ENCODE measurements at regions not wholly inside any gene's neighbourhood (a gene's known extent, or its start where the extent isn't known, plus 50 kb on each side); places are given as distances from the start of the nearest gene placed in this dataset. TPM values are rescaled to one million over a fixed set of nuclear protein-coding genes. Genes with fewer than 3 reads are reported as not detected.

DNA sequence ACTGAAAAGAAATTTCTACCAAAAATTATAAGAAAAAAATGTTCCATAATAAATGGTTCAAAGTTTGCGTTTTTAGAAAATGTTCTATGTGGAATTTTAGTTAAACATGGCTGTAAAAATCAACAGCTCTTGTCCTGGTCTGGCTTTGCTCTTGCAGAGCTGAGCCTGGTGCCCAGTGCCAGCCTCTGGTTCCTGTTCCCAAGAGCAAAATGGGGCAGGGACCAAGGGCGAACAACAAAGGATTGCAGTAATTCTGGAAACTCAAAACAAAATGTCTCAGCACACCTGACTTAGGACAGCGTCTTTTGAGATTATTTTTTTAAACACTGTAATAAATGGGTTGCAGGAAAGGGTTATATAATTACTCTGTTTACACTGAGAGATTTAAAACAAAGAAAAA lies 174.7 kb downstream of the ANAPC1 start:
- no peak for DNase-seq
- ATAC-seq = no peak
- intact Hi-C loops (cut with micrococcal nuclease) = no loop called here

DNA sequence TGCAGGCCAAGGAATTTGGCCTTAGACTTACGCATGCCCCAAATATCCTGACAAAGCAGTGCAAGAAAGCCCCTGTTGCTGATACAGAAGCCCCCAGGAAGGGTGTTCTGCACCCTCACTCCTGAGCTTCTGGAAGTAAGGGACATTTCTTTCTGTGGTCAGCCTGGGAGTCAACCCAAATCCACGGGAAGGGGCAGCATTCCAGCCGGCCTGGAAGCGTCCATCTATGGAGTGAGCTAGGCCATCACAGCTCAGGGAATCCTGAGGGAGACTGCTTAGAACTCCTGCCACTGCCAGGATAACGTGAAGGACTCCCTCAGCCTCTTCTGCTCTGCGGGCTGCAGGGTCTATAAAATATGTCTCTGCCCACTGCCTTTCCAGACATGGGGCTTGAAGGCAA lies 173.9 kb downstream of the ANAPC1 start:
- DNase-seq = peak; percentile 41
- intact Hi-C loops (cut with micrococcal nuclease) = no loop called here
- ATAC-seq = peak; percentile 55

GRCh38 chr2:111710613-111711012 lies 173.4 kb downstream of the ANAPC1 start:
- no peak for ATAC-seq
- intact Hi-C loops (cut with micrococcal nuclease) = no loop called here
- DNase-seq = no peak

DNA sequence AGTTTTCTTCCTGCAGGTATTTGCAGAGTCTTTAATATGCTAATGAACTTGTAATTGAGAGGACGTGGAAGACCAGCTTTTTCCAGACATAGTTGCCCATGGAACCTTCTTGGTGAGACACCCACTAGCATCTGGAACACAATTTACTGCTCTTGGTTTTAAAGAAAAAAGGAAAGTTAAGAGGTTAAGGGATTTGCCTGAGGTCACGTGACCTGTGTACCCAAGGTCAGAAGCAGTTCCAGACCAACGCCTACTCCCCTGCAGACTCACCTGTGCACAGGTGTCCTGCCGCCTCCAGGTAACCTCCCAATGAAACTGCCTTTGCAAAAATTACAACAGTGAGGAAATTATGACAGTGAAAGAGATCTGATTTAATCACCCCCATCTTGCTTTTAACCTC lies 172.7 kb downstream of the ANAPC1 start:
- DNase-seq = no peak
- no peak for ATAC-seq
- intact Hi-C loops (cut with micrococcal nuclease) = no loop called here

GRCh38 chr2:111712361-111712760 lies 171.6 kb downstream of the ANAPC1 start:
- ATAC-seq (no peak), DNase-seq (no peak)
- intact Hi-C loops (cut with micrococcal nuclease) = no loop called here

DNA sequence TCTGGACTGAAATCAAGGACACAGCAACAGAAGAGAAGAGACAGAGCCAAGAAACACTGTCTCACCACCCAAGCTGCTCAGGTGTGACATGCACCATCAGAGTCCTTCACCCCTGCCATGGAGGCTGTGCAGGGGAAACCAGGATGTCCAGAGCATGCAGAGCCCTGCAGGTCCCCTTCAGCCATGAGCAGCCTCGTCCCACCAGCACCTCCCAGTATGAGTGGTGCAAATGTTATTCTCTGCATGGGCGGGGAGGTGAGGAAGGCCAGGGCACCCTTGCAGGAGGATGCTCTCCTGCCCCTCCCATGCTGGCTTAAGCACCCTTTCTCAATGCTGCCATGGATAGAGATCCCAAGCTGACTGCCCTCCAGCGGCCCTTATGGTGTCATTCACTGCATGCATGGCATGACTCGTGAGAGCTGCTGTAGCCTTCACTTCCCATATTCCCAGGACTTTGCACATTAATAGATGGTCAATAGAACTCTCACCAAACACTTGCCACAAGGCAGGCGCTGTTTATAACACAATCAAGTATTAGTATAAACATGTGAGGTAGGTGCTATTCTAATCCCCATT lies 171.0 kb downstream of the ANAPC1 start:
- no peak for ATAC-seq
- intact Hi-C loops (cut with micrococcal nuclease) = no loop called here
- no peak for DNase-seq

GRCh38 chr2:111715987-111716904 lies 167.7 kb downstream of the ANAPC1 start:
- DNase-seq (no peak), ATAC-seq (peak; percentile 59)
- intact Hi-C loops (cut with micrococcal nuclease) = no loop called here

DNA sequence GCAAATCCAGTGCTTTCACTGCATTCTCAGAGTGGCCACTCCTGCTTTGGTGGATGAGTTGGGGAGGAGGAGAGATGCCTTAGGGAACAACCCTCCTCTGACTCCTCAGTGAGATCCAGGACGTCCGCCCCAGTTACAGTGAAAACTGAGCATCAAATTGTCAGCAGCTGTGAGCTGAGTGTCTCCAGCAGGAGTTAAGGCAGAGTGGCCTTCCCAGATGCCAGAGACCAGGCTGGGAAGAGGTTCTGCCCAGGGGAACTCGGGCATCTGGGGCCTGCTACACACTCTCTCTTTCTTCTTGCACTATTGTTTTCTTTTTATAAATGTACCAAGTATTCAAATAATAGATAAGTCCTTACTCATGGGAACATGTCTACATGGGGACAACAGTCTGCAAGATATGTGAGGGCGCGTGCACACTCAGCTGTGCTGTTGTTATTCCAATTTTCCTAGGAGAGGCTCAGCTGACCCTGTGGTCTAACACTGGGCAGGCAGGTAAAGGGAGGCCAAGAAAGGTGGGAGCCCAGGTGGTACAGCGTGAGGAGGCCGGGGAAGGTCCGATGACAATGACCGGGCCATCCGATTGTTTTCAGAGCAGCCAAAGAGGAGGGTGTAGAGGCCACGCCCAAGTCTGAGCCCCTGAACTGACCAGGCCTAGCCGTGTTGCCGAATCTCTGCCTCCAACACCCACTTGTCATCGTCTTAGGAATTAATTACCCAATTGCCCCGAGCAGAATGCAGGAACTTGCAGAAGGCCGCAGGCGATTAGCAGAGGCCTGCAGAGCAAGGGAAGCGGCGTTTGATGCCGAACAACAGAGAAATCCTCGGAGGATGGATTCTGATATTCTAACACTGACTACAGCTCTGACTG lies 166.9 kb downstream of the ANAPC1 start:
- DNase-seq (no peak), ATAC-seq (no peak)
- intact Hi-C loops (cut with micrococcal nuclease) = no loop called here

Small RNA genes lying in the stretch of these regions (microRNA-seq; reads per million reads assigned to microRNA genes)
- gene MIR4435-2 (ENCODE audit: borderline number of aligned reads) = not detected

All from left ventricle myocardium superior (tissue), 1 donor.